ENCODE measurements at regions not wholly inside any gene's neighbourhood (a gene's known extent, or its start where the extent isn't known, plus 50 kb on each side); places are given as distances from the start of the nearest gene placed in this dataset.
A peak's percentile ranks its signal among the peaks of the same experiment; 100 is the strongest.
"Not testable (repeated sequence)": the region's sequence is repeated elsewhere in the genome, so short reads cannot be mapped to it uniquely, and the experiment has no call there.

DNA sequence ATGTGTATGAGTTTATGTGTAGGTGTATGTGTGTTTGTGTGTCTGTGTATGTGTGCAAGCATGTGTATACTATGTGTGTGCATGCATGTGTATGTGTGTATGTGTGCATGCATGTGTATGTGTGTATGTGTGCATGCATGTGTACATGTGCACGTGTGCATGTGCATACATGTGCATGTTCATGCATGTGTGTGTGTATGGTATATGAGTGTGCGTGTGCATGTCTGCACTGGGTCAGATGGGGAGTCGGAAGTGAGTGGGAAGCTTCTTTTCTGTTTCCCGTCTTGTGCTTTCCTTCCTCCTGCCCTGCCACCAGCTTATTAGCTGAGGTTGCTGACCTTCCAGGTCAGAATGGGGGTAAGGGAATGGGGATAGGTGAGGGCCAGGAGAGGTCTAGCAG, 174.7 kb downstream of the MAP2K4 start:
- DNase-seq: no peak

DNA sequence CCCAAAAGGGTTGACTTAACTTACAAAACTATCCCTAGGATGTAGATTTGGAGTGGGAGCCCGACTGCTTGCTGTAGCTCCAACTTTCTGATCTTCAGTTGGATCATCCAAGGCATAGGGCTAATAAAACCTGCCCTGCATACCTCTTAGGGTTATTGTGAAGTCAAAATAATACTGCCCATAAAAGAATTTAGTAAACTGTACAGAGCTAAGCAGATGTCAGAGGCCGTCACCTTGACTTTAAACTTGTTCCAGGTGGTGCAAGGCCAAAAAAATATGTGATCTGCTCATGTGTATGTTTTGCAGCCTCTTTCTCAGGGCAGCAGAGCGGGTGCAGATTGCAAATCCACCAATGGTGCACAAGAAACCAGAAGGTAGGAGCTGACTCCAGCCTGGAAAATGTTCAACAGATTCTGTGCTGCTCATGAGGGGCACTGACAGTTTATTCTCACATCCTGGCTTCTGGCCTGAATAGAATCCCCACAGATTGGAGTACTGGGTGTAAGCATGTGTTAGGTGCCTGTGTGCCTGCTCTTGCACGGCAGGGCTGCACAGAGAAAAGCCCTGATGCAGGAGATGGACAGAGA, 180.7 kb downstream of the MAP2K4 start:
- no peak for DNase-seq

DNA sequence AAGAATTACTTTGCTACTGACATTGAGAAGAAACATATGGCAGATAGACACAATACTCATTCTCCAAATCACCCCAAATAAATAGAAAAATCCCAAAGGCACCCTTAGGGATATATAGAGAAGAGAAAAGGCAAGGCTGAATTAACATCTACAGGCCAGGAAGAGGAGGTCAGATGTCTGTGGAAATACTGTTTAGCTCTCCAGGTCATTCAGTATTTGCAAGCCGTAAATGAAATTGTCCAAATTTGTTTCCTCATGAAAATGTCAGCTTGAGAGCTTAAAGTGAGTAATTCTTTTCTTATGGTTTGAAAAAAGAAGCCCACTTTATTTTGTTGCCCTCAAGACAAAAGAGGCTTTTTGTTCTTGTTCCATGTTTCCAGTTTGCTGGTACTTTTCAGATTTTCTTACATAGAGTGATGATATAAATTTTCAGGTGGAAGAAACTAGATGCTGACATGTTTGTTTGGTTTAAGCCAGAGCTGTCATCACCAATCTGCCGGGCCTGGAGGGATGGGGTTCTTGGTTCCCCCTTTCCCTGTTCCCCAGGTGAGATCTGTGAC, 189.0 kb downstream of the MAP2K4 start:
- no peak for DNase-seq

DNA sequence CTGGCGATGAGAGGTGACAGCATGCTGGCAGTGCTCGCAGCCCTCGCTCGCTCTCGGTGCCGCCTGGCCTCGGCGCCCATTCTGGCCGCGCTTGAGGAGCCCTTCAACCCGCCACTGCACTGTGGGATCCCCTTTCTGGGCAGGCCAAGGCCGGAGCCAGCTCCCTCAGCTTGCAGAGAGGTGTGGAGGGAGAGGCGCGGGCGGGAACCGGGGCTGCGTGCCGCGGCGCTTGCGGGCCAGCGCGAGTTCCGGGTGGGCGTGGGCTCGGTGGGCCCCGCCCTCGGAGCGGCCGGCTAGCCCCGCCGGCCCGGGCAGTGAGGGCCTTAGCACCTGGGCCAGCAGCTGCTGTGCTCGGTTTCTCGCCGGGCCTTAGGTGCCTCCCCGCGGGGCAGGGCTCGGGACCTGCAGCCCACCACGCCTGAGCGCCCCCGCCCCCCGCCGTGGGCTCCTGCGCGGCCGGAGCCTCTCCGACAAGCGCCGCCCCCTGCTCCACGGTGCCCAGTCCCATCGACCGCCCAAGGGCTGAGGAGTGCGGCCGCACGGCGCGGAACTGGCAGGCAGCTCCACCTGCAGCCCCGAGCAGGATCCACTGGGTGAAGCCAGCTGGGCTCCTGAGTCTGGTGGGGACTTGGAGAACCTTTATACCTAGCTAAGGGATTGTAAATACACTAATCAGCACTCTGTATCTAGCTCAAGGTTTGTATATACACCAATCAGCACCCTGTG, 200.2 kb downstream of the MAP2K4 start:
- DNase-seq: not testable (repeated sequence)

- DNase-seq: no peak
These were observed 201.7 kb downstream of the MAP2K4 start for GRCh38 chr17:12222392-12222791.

- no peak for DNase-seq
These were observed 206.9 kb downstream of the MAP2K4 start for GRCh38 chr17:12227547-12227946.

GRCh38 chr17:12229335-12229734, 208.7 kb downstream of the MAP2K4 start:
- DNase-seq: no peak

DNA sequence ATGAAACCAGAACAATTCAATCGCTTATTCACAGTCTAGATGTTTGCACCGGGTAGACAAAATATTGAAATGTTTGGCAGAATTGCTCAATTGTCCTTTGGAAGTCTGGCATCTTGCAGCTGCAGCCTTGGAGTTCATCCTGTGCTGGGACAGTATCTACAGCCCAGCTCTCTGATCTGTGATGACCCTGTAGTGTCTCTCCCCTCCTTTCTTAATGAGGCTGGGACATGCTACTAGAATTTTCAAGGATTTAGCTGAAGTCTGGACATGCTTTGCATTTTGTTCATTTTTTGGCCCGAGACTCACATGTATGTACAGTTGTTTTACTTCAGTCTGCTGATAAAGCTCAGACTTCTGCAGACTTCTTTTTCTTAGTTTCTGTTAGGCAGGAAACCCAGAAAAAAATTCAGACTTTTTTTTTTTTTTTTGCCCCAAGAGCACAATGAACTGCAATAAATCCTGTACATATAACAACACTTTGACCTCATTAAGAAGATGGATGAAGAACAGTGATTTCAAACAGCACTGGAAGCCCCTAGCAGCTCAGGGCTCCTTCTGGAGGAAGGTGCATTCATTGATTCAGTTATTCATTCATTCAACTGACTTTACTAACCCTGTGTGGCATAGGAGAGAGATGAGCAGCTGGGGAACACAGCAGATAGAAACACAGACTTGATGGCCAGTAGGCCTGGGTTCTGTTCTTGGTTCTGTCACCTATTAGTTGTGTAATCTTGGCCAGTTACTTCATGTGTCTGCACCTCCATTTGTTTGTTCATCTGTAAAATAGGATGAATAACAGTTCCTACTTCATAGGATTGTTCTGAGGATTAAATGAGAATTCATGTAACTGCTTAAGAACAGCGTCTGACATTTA, 210.0 kb downstream of the MAP2K4 start:
- DNase-seq: no peak

GRCh38 chr17:12231355-12231682, 210.6 kb downstream of the MAP2K4 start:
- DNase-seq: no peak

- DNase-seq: not testable (repeated sequence)
These were observed 218.3 kb downstream of the MAP2K4 start for GRCh38 chr17:12239021-12239420.

- DNase-seq: no peak
These were observed 221.8 kb downstream of the MAP2K4 start for GRCh38 chr17:12242345-12242954.

DNA sequence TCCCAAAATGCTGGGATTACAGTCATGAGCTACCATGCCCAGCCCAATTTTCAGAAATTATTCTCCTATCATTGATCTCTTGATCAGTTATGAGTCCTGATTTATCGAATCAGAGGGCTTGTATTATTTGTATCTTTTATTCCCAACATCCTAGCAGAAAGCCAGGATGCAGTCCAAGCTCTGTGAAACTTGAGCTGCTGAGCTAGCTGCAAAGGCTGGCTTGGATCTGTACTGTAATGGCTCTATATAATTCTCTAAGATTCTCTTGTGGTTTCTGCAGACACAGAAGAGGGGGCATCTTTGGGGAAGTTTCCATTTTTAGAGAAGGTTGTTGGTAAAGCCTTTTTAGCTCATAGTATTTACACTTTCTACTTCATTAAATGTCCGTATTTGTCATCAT, 227.1 kb downstream of the MAP2K4 start:
- DNase-seq: no peak

DNA sequence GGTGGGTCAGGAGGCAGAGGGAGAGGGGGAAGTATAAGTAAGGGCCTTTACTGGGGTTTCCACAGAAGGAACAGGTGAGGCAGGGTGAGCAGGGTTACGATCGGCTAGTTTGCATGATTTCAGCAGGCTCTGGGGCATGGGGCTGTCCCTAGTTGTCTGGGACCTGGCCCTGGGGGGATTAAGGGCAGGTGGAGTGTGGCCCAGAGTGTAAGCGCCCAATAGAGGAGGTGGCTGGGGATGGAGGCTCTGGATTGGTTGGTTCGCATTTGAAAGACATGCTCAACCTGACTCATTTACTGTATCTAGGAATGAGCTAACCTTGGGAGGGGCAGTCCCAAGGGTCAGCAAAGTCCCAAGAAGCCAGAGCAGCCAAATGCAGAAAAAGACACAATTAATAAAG, 230.3 kb downstream of the MAP2K4 start:
- DNase-seq: no peak

DNA sequence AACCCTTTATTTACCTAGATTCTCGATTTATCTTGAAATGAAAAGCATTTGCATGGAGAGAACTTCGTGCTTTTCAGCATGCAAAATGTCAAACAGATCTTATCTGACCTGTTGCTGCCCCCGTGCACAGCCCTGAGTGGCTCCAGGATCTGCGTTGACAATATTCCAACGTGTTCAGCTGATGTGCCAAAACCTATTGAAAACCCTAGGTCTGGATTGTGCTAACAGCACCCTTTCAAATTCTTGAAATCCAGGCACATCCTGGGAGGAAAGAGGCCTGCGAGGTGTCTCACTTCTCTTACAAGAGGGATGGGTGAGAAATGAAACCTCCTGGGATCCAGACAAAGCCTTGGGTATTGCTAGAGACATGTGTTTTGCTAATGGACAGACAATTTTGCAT, 231.8 kb downstream of the MAP2K4 start:
- no peak for DNase-seq

DNA sequence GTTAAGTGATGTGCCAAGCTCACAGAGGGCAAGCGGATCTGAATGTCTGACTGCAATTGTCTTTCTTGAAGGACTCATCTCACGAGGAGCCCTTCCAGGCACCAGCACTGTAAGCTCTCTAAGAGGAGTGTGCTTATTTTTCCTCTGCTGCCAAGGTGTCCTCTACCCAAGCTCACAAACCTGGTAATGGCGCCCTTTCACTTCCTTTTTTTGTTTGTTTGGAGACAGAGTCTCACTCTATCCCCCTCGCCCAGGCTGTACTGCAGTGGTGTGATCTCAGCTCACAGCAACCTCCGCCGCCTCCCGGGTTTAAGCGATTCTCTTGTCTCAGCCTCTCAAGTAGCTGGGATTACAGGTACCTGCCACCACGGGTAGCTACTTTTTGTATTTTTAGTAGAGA, 233.8 kb downstream of the MAP2K4 start:
- DNase-seq: no peak

- peak; percentile 44 for DNase-seq
These were observed 235.8 kb downstream of the MAP2K4 start for GRCh38 chr17:12256380-12256995.

DNA sequence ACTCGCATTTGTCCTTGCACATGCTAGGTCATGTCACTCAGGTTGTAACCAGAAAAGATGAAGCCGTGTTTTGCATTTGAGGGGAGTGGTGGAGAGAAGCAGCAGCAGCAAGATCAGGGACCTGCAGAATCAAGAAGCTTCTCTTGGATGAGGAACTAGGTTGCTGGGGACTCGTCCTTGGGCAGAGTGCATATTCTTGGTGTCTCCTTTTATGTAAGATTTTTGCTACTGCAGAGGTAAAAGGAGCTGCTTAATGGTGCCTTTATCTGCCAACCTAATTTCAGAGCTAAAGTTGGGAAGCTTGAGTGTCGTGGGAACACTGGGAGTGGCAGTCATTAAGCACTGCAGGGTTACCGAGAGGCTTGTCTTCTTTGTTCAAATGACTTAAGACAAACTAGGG, 236.5 kb downstream of the MAP2K4 start:
- DNase-seq: no peak

DNA sequence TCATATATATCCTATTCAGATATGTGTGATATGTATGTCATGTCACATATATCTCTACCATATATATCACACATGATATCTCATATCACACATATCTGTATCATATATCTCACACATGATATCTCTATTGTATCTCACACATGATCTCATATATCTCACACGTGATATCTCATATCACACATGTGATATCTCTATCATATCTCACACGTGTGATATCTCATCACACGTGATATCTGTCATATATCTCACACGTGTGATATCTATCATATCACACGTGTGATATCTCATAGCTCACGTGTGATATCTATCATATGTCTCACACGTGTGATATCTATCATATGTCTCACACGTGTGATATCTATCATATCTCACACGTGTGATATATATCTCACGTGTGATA, 240.7 kb downstream of the MAP2K4 start:
- DNase-seq: no peak

DNA sequence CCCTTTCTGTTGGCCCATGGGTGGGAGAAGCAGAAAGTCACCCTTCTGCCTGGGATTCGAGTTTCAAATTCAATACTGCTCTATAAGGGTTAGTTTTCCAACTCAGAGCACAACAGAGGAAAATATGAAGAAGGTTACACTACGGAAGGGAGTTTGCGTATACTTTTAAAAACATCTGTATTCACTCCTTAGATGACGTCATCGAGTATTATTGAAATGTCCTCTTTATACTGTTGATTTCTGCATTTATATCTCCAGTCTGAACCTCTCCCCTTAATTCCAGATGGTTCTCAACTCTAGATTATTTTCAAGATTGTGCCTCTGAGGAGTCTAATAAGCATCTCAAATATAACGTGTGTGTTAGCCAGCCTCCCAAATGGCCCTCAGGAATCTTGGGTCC, 249.1 kb downstream of the MAP2K4 start:
- DNase-seq: no peak

DNA sequence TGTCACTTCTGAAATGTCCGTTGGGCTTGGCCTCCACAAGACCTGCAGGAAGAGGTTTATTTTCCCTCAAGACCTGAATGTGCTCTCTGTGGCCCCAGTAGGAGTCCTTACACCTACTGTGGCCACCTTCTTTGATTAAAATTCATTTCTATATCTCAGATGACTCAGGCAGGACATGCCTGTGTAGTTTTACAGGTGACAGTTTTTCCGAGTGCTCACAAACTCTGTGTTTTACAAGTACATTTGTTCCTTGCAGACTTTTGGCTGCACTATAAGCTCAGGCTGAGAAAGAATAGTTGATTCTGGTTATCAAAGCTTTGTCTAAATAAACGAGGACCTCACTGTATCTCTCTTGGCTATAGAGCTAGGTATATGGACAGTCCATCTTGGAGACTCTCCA, 257.1 kb downstream of the MAP2K4 start:
- no peak for DNase-seq

- DNase-seq: no peak
These were observed 261.4 kb downstream of the MAP2K4 start for GRCh38 chr17:12282056-12282455.

GRCh38 chr17:12287953-12288352, 267.3 kb downstream of the MAP2K4 start:
- DNase-seq: no peak

- no peak for DNase-seq
These were observed 269.5 kb downstream of the MAP2K4 start for GRCh38 chr17:12290207-12290606.

All from suppressor macrophage treated with lipopolysaccharide for 4 hours (primary cell).